Hepatocyte (in vitro differentiated cells): ENCODE measurements at regions not wholly inside any gene's neighbourhood (a gene's known extent, or its start where the extent isn't known, plus 50 kb on each side); places are given as distances from the start of the nearest gene placed in this dataset.

ENCODE experiments used
- EZH2 ChIP-seq: fragments of 200-600 bp; sonication (generic); IDR thresholded peaks from 2 replicates; pipeline ENCODE4 v1.6.1; 2016; ENCODE audit warnings: antibody characterized with exemption, mild to moderate bottlenecking, borderline replicate concordance
- EZH2phosphoT487 ChIP-seq: fragments of 200-600 bp; sonication (generic); IDR thresholded peaks from one replicate; pipeline ENCODE4 v1.6.1; 2018; ENCODE audit warnings: antibody characterized with exemption, mild to moderate bottlenecking, low read depth, moderate library complexity; ENCODE audit not compliant: unreplicated experiment, severe bottlenecking
- TF ChIP-seq, protein P1 (sequence below): fragments of 200-600 bp; sonication (generic); IDR thresholded peaks from 2 replicates; pipeline ENCODE4 v1.5.1; 2016; ENCODE audit warnings: antibody characterized with exemption, mild to moderate bottlenecking; ENCODE audit not compliant: poor library complexity

DNA sequence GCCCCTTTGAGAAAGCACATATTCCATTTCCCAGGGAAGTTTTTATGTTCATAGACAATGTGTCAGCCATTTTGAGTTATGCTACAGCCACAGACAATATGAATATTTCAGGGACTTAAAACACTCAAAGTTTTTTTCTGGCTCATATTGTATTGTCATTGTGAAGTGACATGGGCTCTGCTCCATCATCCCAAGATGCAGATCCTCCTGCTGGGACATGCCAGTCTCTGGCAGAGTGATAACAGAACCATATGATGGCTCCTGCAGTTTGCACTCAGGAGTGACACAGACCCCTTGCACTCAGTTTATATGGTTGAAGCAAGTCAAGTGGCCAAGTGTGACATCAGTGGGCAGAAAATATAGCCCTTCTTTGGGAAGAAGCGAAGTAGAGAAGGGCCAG is 498.4 kb upstream of the TUSC1 start:
- TF ChIP-seq EZH2 = no peak
- TF ChIP-seq, protein P1, sequence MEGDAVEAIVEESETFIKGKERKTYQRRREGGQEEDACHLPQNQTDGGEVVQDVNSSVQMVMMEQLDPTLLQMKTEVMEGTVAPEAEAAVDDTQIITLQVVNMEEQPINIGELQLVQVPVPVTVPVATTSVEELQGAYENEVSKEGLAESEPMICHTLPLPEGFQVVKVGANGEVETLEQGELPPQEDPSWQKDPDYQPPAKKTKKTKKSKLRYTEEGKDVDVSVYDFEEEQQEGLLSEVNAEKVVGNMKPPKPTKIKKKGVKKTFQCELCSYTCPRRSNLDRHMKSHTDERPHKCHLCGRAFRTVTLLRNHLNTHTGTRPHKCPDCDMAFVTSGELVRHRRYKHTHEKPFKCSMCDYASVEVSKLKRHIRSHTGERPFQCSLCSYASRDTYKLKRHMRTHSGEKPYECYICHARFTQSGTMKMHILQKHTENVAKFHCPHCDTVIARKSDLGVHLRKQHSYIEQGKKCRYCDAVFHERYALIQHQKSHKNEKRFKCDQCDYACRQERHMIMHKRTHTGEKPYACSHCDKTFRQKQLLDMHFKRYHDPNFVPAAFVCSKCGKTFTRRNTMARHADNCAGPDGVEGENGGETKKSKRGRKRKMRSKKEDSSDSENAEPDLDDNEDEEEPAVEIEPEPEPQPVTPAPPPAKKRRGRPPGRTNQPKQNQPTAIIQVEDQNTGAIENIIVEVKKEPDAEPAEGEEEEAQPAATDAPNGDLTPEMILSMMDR = no peak
- no peak for TF ChIP-seq EZH2phosphoT487
